Bronchial epithelial cell (primary cell): ENCODE measurements at regions not wholly inside any gene's neighbourhood (a gene's known extent, or its start where the extent isn't known, plus 50 kb on each side); places are given as distances from the start of the nearest gene placed in this dataset.
"Not testable (repeated sequence)": the region's sequence is repeated elsewhere in the genome, so short reads cannot be mapped to it uniquely, and the experiment has no call there.

ENCODE experiments used
- DNase-seq: peaks from one replicate; pipeline ENCODE4 v3.0.0-alpha.2; 2010; ENCODE audit warnings: low read depth
- FAIRE-seq: peaks from 2 replicates; lab custom pipeline; 2011; peaks lifted over from hg19 to GRCh38; lab: Jason Lieb, UNC
- H3K27me3 ChIP-seq: 2 replicates; pipeline ENCODE4 v1.5.1; 2011; ENCODE audit warnings: low read length; ENCODE audit not compliant: control insufficient read depth, insufficient read depth
- H3K36me3 ChIP-seq: 2 replicates; pipeline ENCODE4 v1.5.1; 2011; ENCODE audit warnings: low read length; ENCODE audit not compliant: control insufficient read depth, insufficient read depth
- H3K4me3 ChIP-seq: 2 replicates; pipeline ENCODE4 v1.5.1; 2011; ENCODE audit warnings: mild to moderate bottlenecking, low read depth, low read length, control low read depth
- TF ChIP-seq, protein P1 (sequence below): IDR thresholded peaks from 2 replicates; pipeline ENCODE4 v1.5.1; 2011; ENCODE audit warnings: mild to moderate bottlenecking, moderate library complexity, low read length, control low read depth, inconsistent platforms; ENCODE audit not compliant: insufficient read depth, severe bottlenecking

DNA sequence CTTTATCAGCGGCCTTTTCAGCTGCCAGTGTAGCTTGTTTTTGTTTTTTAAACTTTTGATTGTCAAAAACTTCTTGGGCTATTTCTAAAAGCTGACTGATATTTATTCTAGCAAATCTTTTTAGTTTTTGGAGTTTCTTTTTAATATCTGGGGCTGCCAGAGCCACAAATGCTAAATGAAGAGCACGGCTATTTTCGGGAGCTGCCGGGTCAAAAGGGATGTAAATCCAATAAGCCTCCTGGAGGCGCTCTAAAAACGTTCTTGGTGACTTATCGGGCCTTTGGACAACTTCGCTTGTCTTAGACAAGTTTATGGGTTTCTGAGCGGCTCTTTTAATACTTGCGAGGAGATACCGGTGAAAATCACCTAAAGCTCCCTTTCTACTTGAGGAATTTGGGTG is 166.1 kb upstream of the CCZ1B start:
- not testable (repeated sequence) for H3K36me3 ChIP-seq, DNase-seq, H3K27me3 ChIP-seq, FAIRE-seq, H3K4me3 ChIP-seq

DNA sequence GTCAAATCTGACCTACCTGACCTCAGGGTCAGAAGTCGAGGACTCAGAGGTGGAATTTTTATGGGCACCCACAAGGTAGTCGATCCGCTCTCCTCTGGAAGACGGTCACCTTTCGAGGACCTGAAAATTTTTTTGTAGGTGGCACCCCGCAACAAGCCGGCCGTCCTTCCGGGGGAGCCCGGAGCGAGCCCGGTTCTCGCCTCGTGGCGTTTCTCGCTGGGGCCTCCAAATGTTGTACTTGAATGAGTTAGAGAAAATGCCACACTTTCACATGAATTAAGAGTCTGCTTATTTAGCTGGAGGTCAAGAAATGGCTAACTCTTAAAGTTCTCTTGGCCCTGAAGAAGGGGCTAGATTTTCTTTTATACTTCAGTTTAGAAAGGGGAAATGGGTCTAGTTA is 169.0 kb upstream of the CCZ1B start:
- H3K4me3 ChIP-seq, FAIRE-seq, H3K27me3 ChIP-seq, DNase-seq, H3K36me3 ChIP-seq: not testable (repeated sequence)

DNA sequence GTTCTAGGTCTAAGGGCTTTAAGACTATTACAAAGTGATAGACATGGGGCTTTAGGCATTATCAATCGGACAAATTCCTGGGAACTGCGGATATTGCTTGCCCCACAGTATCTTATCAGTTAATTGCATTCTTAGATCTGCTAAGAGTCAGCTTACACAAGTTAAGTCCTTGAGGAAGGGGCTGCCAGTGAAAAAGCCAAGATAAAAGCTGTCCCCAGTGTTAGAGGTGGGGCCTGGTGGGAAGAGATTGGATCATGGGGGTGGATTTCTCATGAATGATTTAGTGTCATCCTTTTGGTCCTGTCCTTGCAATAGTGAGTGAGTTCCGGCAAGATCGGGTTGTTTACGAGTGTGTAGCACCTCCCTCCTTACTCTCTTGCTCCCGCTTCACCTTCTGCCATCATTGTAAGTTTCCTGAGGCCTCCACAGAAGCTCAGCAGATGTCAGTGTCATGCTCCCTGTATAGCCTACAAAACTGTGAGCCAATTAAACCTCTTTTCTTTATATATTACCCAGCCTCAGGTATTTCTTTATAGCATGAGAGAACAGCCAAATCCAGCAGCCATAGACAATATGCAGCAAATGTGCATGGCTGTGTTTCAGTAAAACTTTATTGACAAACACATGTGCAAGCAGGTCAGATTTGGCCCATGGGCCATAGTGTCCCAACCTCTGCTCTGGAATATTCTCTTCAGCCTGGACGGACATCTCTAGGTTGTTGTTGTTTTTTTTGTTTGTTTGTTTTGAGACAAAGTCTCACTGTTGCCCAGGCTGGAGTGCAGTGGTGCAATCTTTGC is 169.6 kb upstream of the CCZ1B start:
- not testable (repeated sequence) for FAIRE-seq, H3K27me3 ChIP-seq, H3K4me3 ChIP-seq, DNase-seq, H3K36me3 ChIP-seq

DNA sequence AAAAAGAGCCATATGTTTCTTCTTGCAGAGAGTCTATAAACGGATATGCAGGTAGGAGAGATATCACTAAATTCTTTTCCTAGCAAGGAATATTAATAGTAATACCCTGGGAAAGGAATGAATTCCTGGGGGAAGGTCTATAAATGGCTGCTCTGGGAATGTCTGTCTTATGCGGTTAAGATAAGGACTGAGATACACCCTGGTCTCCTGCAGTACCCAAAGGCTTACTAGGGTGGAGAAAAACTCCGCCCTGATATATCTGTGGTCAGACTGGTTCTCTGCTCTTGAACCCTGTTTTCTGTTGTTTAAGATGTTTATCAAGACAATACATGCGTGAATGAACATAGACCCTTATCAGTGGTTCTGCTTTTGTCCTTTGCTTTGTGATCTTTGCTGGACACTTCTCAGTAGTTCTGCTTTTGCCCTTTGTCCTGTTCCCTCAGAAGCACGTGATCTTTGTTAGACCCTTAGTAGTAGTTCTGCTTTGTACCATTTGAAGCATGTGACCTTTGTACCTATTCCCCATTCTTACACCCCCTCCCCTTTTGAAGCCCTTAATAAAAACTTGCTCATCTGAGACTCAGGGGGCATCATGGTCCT is 173.1 kb upstream of the CCZ1B start:
- not testable (repeated sequence) for DNase-seq, H3K4me3 ChIP-seq, FAIRE-seq, H3K36me3 ChIP-seq, H3K27me3 ChIP-seq

DNA sequence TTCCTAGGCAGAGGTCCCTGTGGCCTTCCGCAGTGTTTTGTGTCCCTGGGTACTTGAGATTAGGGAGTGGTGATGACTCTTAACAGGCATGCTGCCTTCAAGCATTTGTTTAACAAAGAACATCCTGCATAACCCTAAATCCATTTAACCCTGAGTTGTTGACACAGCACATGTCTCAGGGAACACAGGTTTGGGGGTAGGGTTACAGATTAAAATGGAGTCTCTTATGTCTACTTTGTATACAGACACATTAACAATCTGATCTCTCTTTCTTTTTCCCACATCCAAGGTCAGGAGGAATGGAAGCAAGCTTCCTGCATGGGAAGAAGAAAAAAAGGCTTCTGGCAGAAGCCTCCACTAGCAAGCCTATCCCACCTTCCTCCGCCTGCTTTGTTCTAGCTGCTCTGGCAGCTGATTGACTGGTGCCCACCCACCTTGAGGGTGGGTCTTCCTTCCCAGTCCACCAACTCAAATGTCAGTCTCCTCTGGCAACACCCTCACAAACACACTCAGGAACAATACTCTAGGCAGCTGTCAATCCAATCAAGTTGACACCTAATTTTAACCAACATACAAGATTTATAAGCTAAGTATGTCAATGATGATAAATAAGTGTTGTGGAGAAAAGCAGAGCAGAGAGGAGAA is 176.5 kb upstream of the CCZ1B start:
- Histone ChIP-seq H3K36me3 (no peaks in the 10 kb centered on the region), H3K27me3 (no peaks in the 10 kb centered on the region), H3K4me3 (no peak overlapping the region)
- DNase-seq = peak; percentile 34
- FAIRE-seq = no peak
- TF ChIP-seq, protein P1, sequence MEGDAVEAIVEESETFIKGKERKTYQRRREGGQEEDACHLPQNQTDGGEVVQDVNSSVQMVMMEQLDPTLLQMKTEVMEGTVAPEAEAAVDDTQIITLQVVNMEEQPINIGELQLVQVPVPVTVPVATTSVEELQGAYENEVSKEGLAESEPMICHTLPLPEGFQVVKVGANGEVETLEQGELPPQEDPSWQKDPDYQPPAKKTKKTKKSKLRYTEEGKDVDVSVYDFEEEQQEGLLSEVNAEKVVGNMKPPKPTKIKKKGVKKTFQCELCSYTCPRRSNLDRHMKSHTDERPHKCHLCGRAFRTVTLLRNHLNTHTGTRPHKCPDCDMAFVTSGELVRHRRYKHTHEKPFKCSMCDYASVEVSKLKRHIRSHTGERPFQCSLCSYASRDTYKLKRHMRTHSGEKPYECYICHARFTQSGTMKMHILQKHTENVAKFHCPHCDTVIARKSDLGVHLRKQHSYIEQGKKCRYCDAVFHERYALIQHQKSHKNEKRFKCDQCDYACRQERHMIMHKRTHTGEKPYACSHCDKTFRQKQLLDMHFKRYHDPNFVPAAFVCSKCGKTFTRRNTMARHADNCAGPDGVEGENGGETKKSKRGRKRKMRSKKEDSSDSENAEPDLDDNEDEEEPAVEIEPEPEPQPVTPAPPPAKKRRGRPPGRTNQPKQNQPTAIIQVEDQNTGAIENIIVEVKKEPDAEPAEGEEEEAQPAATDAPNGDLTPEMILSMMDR = no peak

DNA sequence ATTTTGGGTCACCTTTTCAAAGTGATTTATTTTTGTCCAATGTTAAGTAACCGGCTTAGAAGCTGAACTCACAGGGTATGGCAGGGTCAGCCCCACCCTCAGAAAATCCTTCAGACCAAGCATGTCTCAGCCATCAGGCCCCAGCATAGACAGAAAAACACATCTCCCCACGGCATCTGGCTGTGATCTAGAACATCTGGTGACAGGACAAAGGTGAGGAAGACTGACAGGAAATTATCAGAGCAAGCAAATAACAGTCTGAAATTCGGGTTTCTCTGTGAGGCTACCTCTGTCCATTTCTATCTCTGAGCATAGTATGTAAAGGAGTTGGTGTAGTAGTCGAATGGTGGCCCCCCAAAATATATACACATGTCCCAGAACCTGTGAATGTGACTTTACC is 177.0 kb upstream of the C1GALT1 start:
- H3K36me3 ChIP-seq = no peaks in the 10 kb centered on the region
- H3K27me3 ChIP-seq = no peaks in the 10 kb centered on the region
- DNase-seq (no peak), FAIRE-seq (no peak)
- H3K4me3 ChIP-seq = no peak overlapping the region
- TF ChIP-seq, protein P1 = no peak

DNA sequence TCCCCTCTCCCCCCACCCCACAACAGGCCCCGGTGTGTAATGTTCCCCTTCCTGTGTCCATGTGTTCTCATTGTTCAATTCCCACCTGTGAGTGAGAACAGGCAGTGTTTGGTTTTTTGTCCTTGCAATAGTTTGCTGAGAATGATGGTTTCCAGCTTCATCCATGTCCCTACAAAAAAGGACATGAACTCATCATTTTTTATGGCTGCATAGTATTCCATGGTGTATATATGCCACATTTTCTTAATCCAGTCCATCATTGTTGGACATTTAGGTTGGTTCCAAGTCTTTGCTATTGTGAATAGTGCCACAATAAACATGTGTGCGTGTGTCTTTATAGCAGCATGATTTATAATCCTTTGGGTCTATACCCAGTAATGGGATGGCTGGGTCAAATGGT is 176.4 kb upstream of the C1GALT1 start:
- FAIRE-seq, H3K27me3 ChIP-seq, H3K36me3 ChIP-seq, H3K4me3 ChIP-seq, DNase-seq: not testable (repeated sequence)

DNA sequence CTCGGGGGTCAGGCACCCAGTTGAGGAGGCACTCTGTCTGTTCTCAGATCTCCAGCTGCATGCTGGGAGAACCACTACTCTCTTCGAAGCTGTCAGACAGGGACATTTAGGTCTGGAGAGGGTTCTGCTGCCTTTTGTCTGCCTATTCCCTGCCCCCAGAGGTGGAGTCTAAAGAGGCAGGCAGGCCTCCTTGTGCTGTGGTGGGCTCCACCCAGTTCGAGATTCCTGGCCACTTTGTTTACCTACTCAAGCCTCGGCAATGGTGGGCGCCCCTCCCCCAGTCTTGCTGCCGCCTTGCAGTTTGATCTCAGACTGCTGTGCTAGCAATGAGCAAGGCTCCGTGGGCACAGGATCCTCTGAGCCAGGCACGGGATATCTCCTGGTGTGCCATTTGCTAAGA is 171.1 kb upstream of the C1GALT1 start:
- H3K4me3 ChIP-seq, H3K36me3 ChIP-seq, FAIRE-seq, H3K27me3 ChIP-seq, DNase-seq: not testable (repeated sequence)

DNA sequence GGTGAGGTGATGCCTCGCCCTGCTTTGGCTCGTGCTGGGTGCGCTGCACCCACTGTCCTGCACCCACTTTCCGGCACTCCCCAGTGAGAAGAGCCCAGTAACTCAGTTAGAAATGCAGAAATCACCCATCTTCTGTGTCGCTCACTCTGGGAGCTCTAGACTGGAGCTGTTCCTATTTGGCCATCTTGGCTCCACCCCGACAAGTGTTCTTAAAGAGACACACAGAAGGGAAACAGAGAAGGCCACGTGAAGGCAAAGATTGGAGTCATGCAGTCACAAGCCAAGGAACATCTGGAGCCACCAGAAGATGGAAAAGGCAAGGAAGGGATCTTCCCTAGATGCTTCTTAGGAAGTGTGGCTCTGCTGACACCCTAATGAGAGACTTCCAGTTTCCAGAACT is 170.6 kb upstream of the C1GALT1 start:
- not testable (repeated sequence) for FAIRE-seq, H3K27me3 ChIP-seq, DNase-seq, H3K36me3 ChIP-seq, H3K4me3 ChIP-seq
